HG03457 (cell line): ENCODE measurements at regions not wholly inside any gene's neighbourhood (a gene's known extent, or its start where the extent isn't known, plus 50 kb on each side); places are given as distances from the start of the nearest gene placed in this dataset.

Source experiments
- ATAC-seq: cut with Tn5 transposase; IDR thresholded peaks from one replicate; pipeline ENCODE4 v1.9.1; 2021; ENCODE audit warnings: moderate number of reproducible peaks; ENCODE audit not compliant: unreplicated experiment

- ATAC-seq: no peak
Measured at GRCh38 chr6:19032591-19033295, 645.6 kb downstream of the RNF144B start.

GRCh38 chr6:19033683-19034082 lies 646.5 kb downstream of the RNF144B start:
- no peak for ATAC-seq

DNA sequence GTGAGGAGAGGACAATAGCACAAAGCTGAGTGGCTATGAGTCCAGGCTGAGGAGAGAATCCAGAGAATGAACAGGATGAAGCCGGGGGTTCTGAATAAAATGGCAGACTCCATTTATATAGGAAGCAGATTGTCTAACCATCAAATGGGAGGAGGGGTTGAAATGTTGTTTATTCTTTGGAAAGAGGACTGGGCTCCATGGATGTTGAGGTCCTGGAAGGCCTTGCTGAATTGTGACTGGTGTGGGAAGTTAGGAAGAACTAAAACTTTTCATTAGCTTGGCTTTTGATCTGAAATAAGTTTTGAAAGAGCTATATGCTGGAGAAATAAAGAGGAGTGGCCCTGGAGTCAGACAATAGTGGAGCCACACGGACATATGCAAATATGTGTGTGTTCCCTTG lies 647.8 kb downstream of the RNF144B start:
- ATAC-seq: no peak

GRCh38 chr6:19035461-19036195 lies 648.5 kb downstream of the RNF144B start:
- no peak for ATAC-seq

GRCh38 chr6:19036196-19036555 lies 649.0 kb downstream of the RNF144B start:
- no peak for ATAC-seq

DNA sequence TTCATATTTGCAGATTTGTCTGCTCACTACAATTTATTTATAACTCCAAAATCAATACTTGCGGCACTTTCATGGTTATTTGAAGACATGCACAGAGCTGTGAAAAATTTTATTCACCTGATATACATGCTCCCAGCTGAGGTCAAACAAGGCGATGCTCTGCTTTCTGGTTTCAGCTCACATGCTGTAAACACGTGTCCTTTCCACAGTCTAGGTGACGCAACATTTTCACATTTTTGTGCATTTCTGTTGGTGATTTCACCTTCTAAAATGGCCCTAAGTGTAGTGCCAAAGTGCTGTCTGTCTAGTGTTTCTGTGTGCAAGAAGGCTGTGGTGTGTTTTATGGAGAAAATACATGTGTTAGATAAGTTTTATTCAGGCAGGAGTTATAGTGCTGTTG lies 650.5 kb downstream of the RNF144B start:
- ATAC-seq: no peak

DNA sequence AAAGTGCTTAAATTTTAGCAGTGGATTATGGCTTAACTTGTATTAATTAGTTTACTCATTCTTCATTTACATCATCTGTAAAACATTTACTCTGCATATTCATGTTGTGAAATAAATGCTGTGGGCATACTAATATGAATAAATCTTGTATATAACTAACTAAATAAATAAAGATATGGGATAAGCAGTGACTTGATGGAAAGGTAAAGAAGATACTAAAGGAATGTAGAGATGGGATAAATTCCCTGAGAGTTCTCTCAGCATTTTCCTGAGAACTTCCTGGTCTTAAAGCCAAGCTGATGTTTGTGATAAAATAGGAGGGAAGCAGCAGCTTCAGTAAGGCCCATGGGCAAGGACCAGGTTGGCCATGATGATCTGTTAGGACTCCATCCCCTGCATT lies 652.1 kb downstream of the RNF144B start:
- ATAC-seq: no peak

- no peak for ATAC-seq
Measured at GRCh38 chr6:19041906-19042305, 654.8 kb downstream of the RNF144B start.

GRCh38 chr6:19042420-19042819 lies 655.3 kb downstream of the RNF144B start:
- no peak for ATAC-seq

DNA sequence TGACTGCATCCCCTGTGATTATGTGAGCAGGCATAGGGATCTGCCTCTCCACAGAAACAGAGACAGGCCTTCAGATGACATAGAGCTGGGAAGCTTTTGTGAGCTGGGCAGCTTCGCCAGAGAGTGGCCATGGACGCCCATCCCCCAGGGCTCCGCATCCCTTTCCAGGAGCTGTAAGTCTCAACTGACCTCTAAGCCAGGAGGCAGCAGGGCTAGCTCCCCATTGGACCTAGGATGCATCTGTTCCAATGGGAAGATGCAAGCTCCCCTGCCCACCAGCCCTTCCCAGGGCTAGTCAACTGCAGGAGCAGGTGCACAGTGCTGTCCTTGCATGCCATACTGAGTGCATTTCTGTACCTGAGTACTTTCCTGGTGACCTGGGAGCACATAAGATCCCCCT lies 663.6 kb downstream of the RNF144B start:
- ATAC-seq: no peak

DNA sequence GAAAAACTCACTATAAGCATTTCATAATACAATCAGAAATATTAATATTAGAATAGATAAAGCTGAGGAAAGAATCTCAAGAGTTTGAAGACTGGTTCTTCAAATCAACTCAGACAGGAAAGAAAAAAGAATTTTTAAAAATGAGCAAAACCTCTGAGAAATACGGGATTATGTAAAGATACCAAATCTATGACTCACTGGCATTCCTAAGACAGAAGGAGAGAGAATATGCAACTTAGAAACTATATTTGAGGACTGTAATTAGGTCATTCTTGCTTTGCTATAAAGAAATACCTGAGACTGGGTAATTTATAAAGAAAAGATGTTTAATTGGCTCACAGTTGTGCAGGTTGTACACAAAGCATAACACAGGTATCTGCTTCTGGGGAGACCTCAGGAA lies 665.1 kb downstream of the RNF144B start:
- ATAC-seq: no peak

- ATAC-seq: no peak
Measured at GRCh38 chr6:19059102-19059501, 672.0 kb downstream of the RNF144B start.

GRCh38 chr6:19067165-19067564 lies 680.0 kb downstream of the RNF144B start:
- ATAC-seq: no peak

DNA sequence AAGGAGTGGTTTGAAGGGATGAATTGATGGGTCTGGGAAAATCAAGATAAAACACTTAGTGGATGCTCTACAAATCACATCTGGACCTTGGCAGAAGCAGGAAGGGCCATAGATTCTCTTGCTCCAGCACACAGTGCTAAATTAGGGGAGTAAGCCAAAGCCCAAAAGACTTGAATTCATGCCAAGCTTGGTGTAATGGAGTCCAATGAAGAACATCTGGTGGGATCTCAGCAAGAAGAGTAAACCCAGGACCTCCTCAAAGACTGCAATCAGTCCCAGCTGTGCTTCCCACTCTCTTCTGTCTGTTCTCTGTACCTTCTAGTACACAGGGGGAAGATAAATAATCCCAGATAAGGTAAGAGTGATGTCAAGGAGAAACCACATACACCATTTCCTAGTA lies 683.4 kb downstream of the RNF144B start:
- no peak for ATAC-seq

GRCh38 chr6:19083801-19084200 lies 696.7 kb downstream of the RNF144B start:
- no peak for ATAC-seq

GRCh38 chr6:19086480-19086879 lies 699.3 kb downstream of the RNF144B start:
- no peak for ATAC-seq

DNA sequence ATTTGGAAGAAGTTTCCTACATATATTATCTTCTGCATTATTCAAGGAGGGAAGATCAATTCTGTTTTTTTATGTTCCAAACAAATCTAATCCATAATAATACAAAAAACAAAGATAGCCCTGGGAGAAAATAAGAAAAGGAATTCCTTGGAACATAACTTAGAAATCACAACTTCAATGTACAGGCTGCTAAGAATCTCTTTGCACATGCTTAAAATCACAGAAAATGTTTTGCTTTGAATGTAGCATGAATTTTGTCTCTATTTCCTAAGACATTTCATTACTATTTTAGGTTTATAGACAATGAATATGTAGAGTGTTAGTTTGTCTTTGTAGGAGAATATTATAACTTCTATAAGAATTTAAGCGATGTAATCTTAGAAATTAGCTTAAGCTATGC lies 700.1 kb downstream of the RNF144B start:
- ATAC-seq: no peak

DNA sequence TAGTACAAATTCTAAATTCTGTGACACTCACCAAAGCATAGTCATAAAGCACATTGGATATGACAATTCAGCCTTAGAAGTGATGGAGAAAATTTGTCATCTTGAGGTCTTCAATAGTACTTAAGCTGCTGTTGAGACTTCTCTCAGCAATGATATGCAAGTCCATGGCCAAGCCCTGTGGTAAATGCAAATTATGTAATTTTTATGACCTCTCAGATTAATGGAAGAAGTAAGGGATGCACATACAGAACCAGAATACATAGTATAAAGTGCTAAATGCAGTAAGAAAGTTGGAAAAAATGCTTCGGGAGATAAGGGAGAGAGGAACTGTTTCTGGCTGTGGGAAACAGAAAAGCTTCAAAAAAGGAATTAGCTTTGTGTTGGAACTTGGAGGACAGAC lies 700.7 kb downstream of the RNF144B start:
- no peak for ATAC-seq

- no peak for ATAC-seq
Measured at GRCh38 chr6:19100752-19101151, 713.6 kb downstream of the RNF144B start.

DNA sequence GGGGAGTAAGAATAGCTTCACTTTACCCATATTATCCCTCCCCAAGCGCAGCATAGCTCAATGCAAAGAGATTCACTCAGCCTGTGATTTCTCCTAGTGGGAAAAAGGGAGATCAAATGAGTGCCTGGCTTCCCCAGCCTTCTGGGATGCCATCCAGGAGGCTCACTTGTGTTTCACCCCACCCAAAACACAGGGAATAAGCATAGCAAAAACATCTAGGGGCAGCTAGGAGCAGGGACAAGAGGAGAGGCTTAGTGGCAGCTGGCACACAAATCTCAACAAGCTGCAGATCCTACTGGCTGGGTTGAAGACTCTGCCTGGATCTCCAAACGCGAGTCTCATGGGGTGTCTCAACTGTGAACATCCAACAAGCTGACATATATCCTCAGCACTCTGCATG lies 715.8 kb downstream of the RNF144B start:
- no peak for ATAC-seq

DNA sequence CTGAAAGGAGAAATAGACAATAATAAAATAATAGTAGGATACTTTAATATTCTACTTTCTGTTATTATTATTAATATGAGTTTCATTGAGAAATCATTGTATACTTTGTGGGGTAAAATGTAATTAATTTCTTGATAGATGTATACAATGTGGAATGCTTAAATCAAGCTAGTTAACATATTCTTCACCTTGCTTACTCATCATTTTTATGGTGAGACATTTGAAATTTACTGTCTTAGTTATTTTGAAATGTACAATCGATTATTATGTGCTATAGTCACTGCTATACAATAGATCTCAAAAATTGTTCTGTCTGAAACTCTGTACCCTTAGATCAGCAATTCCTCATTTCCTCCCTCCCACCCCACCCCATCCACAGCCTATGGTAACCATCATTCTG lies 720.3 kb downstream of the RNF144B start:
- ATAC-seq: no peak

GRCh38 chr6:19121521-19121920 lies 715.6 kb upstream of the ID4 start:
- ATAC-seq: no peak

DNA sequence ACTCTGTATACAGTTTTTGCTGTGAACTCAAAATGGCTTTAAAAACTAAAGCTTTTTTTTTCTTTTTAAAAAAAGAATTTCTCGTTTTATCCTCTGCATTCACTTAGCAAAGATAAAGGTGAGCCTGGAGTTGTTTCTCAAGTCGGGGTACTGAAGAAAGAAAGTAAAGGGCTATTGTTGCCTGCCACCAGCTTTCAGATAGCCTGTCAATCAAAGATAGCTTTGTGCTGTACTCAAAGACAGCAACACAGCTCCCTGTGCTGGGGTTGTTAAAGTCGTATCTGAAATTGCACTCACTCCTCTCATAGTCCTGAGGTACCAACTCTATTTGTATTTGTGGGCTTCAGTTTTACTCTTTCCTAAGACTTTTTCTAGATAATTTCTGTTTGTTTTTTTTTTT lies 710.1 kb upstream of the ID4 start:
- no peak for ATAC-seq
